ENCODE measurements at regions not wholly inside any gene's neighbourhood (a gene's known extent, or its start where the extent isn't known, plus 50 kb on each side); places are given as distances from the start of the nearest gene placed in this dataset.
"Not testable (repeated sequence)": the region's sequence is repeated elsewhere in the genome, so short reads cannot be mapped to it uniquely, and the experiment has no call there.

- no peak for DNase-seq
Measured at GRCh38 chr6:113758214-113758613, 98.9 kb upstream of the MARCKS start.

DNA sequence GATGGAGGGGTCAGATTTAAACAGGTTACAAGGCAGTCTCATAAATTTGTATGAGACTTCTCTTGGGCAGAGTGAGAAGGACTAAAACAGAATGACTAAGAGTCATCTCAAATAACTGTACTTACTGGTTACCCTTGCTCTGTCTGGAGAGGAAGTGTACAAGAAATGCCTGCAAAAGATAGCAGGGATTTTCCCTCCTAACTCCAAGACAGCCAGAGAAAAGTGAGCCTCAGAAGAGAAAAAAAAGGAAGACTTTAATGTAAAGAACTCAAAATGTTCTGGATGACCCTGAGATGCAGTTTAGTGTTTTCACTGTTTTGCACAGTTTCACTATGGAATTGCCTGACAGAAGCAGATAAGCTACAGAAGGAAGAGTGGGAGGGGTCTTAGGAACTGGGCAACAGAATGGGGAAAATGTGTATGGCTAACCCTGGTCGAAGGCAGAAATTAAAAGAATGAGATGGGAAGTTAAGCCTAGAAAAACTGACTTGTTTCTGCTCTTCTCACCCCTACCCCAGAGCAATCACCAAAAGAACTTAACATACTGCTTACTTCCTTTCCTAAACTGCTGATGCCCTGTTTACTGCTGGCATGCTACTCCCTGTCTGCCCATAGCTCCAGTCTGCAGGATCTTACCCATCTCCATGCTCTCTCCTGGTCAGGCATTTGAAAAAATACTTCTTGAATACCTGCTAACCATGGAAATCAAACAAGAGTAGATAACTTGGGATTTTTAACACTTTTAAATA, 98.1 kb upstream of the MARCKS start:
- DNase-seq, result peak; percentile 49

DNA sequence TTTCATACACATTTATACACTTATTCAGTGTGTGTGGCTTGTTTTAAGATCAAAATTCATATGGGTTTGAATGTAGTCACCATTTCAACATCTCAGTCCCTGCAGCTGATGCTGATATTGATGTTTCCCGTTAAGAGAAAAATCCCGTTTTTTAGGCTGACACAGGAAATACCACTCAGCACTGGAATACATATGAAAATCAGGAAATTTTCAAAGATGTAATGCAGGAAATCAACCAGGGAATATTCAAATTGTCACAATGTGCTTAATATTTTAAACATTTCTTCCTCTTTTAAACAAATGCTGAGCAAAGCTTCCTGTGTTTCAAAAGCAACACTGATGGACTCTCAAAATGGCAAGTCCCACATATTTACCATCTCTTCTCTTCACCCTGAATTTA, 94.5 kb upstream of the MARCKS start:
- DNase-seq, result no peak

DNA sequence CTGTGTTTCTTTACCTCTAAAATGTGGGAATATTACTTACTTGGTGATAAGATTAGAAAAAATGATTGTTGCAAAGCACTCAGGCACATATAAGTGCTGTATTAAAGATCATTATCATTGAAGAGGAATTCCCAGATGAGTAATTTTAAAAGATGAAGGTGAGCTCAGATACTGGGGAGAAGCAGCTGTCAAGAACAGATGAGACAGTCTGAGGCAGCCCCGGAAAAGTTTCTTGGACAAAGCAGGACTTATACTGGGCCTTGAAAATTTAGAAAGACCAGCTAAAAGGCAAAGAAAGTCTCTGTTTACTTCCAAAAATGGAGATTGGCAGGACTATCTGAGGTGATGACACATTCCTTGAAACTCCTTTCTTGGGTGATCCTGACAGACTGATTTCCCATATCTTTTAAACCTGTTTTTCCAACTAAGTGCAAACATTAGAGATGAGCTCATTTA, 93.8 kb upstream of the MARCKS start:
- peak; percentile 75 for DNase-seq

GRCh38 chr6:113763876-113764275, 93.3 kb upstream of the MARCKS start:
- DNase-seq, result peak; percentile 87

- DNase-seq, result no peak
Measured at GRCh38 chr6:113765909-113766308, 91.2 kb upstream of the MARCKS start.

DNA sequence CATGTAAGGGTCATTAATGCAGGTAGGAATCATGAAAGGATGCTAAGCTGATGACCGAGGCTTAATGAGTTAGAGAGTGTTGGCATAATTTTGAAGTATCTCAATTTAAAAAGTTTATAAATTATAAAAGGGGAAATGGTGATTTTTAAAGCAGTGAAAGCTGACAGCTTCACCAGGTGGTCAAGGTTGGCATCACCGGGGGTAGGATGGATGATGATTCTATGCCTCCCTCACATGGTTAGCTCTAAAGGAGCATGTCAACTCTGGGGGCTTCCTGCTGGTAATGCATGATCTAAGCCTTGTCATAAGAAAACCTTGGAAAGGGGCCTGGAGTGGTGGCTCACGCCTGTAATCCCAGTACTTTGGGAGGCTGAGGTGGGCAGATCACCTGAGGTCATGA, 89.2 kb upstream of the MARCKS start:
- DNase-seq, result no peak

GRCh38 chr6:113772961-113773360, 84.2 kb upstream of the MARCKS start:
- no peak for DNase-seq

DNA sequence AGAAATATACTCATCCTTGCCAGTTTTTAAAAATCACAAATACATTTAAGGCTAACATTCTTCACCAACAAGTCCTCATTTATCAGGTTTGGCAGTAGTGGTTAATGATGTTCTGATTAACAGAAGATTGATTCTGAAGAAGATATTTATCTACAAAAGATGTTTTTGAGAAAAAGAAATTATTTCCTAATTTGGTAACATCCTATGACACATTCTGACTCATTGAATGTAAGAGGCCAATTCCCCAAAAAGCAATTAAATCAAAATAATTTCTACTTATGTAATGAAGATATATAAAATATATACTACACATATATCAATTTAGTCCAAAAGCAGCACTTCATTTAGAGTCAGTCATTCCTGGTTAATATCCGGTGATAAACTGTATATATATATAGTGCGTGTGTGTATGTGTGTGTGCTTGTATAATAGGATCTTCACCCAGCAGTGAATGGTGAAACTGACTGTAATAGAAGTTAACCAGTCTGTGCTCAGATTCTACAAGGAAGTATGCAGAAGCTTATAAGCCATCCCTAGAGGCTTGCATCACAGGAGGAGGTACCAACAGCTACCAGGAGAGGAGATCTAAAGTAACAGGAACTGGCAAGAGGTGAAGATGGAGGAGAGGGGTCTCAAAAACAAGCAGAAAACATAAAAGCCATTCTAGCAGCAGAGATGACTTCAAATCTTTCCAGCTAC, 82.9 kb upstream of the MARCKS start:
- DNase-seq, result peak; percentile 33

DNA sequence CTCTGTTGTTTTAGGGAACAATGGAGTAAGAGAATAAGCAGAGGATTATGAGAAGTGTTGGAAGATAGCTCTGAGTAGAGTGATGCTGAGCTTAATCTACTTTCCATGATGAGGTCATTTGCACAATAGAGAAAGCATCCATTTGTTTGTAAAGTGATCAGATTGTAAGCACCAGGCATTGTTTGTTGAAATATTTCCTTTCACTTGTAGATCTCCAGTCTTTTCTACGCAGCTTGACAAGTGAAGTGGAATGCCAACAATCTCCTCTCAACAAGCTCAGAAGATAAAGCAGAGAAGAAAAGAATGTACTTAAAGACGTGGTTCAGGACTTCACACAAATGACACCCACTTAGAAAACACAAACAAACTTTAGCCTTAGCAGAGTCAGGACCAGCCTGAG, 80.1 kb upstream of the MARCKS start:
- DNase-seq, result no peak

GRCh38 chr6:113777601-113778000, 79.5 kb upstream of the MARCKS start:
- no peak for DNase-seq

DNA sequence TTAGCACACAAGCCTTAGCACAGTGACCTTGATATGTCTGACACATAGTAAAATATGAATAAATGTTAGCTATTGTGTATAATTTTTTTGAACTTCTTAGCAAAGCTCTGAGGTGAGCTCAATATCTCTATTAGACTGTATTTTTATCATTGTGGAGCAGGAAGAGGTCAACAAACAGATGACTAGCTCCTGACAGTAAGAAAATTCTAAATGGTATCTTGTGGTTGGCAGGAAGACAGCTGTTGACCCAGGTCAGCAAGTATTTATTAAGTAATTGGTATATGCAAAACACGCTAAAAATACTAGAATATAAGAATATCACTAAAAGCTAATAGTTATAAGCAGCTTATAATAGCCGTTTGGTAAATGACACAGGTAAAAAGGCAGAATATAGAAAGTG, 77.5 kb upstream of the MARCKS start:
- peak; percentile 5 for DNase-seq

DNA sequence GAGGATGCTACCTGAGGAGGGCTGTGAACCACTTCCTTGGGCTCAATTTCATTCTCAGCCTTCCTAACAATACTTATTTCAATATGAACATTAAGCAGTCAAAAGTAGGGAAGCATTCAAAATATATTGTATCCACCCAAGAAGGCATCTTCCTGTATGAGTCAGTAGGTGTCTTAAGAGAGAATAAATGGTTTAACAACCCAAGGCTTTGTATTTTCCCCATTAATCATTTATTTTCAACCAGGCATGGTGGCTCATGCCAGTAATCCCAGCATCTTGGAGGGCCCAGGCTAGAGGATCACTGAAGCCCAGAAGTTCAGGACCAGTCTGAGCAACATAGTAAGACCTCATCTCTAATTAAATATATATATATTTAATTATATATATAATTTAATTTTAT, 74.5 kb upstream of the MARCKS start:
- peak; percentile 36 for DNase-seq

GRCh38 chr6:113786168-113786567, 71.0 kb upstream of the MARCKS start:
- no peak for DNase-seq

DNA sequence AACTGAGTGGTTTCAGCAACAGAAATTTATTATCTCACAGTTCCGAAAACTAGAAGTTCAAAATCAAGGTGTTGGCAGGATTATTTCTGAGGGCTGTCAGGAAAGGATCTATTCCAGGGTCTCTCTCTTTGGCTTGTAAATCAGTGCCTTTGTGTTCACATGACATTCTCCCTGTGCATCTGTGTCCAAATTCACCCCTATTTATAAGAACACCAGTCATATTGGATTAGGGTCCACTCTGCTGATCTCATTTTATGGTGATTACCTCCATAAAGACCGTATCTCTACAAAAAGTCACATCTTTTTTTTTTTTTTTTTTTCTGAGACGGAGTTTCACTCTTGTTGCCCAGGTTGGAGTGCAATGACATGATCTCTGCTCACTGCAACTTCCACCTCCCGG, 68.6 kb upstream of the MARCKS start:
- no peak for DNase-seq

- DNase-seq, result not testable (repeated sequence)
Measured at GRCh38 chr6:113791225-113791624, 65.9 kb upstream of the MARCKS start.

DNA sequence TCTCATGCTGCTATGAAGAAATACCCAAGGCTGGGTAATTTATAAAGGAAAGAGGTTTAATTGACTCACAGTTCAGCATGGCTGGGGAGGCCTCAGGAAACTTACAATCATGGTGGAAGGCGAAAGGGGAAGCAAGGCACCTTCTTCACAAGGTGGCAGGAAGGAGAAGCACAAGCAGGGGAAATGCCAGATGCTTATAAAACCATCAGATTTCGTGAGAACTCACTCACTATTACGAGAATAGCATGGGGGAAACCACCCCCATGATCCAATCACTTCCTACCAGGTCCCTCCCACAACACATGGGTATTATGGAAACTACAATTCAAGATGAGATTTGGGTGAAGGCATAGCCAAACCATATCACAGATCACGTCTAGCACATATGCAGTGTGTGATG, 61.8 kb upstream of the MARCKS start:
- DNase-seq, result not testable (repeated sequence)

DNA sequence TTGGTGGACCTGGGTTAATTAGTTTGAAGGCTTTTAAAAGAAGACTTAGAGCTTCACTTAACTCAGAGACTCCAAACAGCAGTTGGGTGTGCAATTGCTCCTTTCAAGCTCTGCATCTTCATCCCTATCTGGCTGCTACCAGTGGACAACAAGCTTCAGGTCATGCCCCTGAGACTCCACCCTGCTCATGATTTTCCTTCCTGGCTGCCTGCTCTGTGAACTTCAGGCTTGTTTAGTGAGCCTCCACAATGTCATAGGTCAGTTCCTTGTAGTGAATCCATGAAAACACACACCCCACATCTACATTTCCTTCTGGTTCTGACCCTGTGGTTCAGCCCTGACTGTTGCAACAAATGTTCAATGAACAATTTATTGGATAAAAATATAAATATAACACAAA, 61.1 kb upstream of the MARCKS start:
- DNase-seq, result no peak

DNA sequence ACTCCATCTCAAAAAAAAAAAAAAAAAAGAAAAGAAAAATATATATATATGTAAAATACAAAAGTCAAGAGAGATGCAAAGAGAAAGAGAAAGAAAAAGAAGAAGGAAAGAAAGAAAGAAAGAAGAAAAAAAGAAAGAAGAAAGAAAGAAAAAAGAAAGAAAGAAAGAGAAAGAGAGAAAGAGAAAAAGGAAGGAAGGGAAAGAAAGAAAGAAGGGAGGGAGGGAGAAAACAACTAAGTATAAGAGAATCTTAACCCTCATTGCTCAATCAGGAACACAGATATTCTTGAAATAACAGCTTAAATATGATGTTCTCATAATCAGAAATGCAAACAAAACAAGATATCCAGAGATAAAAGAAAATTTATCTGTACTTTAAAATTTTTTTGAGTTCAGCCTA, 54.4 kb upstream of the MARCKS start:
- no peak for DNase-seq

DNA sequence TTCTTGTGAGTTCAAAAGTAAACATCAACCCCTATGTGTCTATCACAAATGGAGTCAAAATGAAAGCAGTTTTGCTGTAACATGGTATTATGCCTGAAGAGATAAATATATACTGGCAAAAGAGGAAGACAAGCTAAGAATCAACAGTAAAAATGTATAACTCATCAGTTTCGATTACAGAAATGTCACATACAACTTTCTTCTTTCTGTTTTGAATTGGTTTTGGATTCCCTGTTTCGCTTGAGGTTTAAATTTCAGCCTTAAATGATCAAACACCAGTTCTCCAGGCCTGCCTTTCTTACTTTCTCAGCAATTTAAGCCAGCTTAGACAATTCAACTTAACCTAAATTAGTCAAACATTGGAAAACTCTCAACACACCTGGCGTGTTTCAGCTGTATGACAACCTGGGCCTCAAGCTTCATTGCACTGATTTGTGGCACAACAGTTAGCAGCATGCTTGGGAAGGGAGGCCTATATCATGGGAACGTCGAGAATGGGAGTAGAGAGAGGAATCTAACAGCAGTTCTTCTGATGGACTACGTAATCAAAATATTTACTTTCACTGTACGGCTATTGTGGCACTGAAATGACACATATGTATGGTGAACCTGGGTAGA, 51.9 kb upstream of the MARCKS start:
- no peak for DNase-seq

DNA sequence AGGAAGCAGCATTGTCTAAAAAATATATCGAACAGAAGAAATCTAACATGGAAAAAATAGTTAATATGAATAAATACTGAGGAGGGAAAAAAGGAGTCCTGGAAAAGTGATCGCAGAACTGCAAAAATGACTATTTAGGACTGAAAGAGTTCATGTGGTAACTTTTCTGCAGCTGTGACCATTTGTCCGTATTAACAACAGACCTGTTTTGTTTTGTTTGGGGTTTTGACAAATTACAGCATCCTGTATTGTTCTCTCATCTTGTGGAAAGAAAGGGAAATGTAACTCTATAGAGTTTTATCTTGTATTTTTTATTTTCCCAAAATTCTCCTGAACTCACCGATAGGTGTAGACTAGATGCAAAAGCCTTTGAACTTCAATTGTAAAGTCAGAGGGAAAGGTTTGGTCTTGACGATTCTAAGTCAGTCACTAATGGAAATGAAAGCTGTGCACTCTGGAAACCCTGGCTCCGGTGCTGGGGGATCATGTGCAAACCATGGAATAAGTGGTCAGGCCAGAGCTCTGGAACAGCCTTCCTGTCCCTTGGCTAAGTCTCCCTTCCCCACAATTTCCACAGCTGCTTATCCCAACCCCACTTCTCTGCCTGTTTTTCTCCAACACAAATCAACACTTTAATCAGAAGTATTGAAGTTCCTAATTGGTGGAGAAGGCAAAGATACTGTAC, 51.2 kb upstream of the MARCKS start:
- DNase-seq, result no peak
